PC-3 (cell line): ENCODE measurements at regions not wholly inside any gene's neighbourhood (a gene's known extent, or its start where the extent isn't known, plus 50 kb on each side); places are given as distances from the start of the nearest gene placed in this dataset.

Source experiments
- ATAC-seq: fragments of 200-7000 bp; cut with Tn5 transposase; 2 replicates; pipeline ENCODE4 v1.9.1; 2020; ENCODE audit warnings: mild to moderate bottlenecking, moderate library complexity
- BruUV-seq: library from RNA; stranded (reverse); fragments of 400-500 nt; replicated peaks from 2 replicates; lab custom pipeline; 2021; lab: Mats Ljungman, UMichigan
- CTCF ChIA-PET: fragments of 300-600 bp; sonication (Branson Sonifier 250); formaldehyde crosslinking; loops from one replicate; lab custom pipeline; 2022; ENCODE audit warnings: antibody characterized with exemption; lab: Charles Lee
- POLR2A ChIA-PET: fragments of 300-600 bp; sonication (Branson Sonifier 250); formaldehyde crosslinking; loops from one replicate; lab custom pipeline; 2022; ENCODE audit warnings: antibody characterized with exemption; ENCODE audit not compliant: unreplicated experiment; lab: Charles Lee
- DNase-seq: peaks from one replicate; pipeline ENCODE4 v3.0.0-alpha.2; 2015
- H2AFZ ChIP-seq: fragments of 300-600 bp; sonication (generic); 2 replicates; pipeline ENCODE4 v1.6.0; 2016; ENCODE audit warnings: antibody characterized with exemption, low read length
- H3F3A ChIP-seq: fragments of 300-600 bp; sonication (generic); one replicate; pipeline ENCODE4 v1.6.0; 2017; ENCODE audit warnings: antibody characterized with exemption, low read length, control low read depth, mild to moderate bottlenecking; ENCODE audit not compliant: unreplicated experiment
- H3K27ac ChIP-seq: fragments of 300-600 bp; sonication (generic); 2 replicates; pipeline ENCODE4 v1.5.1; 2016; ENCODE audit warnings: mild to moderate bottlenecking, low read length
- H3K27me3 ChIP-seq: fragments of 300-600 bp; sonication (generic); 2 replicates; pipeline ENCODE4 v1.6.1; 2016; ENCODE audit warnings: low read length, mixed read lengths
- H3K36me3 ChIP-seq: fragments of 300-600 bp; sonication (generic); 2 replicates; pipeline ENCODE4 v1.6.1; 2016; ENCODE audit warnings: low read depth, mixed run types, low read length, mixed read lengths
- H3K4me1 ChIP-seq: fragments of 300-600 bp; sonication (generic); 2 replicates; pipeline ENCODE4 v1.5.1; 2016; ENCODE audit warnings: low read length; ENCODE audit not compliant: insufficient read depth
- H3K4me2 ChIP-seq: fragments of 300-600 bp; sonication (generic); 2 replicates; pipeline ENCODE4 v1.6.0; 2016; ENCODE audit warnings: low read length
- H3K4me3 ChIP-seq: fragments of 300-600 bp; sonication (generic); 2 replicates; pipeline ENCODE4 v1.5.1; 2016; ENCODE audit warnings: mild to moderate bottlenecking, low read length, mixed read lengths
- H3K79me2 ChIP-seq: fragments of 300-600 bp; sonication (generic); 2 replicates; pipeline ENCODE4 v1.6.1; 2017; ENCODE audit warnings: low read length, mixed read lengths
- H3K9ac ChIP-seq: fragments of 300-600 bp; sonication (generic); 2 replicates; pipeline ENCODE4 v1.6.0; 2016; ENCODE audit warnings: mild to moderate bottlenecking, low read length
- H3K9me2 ChIP-seq: fragments of 300-600 bp; sonication (generic); replicated peaks from 2 replicates; pipeline ENCODE4 v1.6.1; 2016; ENCODE audit warnings: mixed run types, low read length, mixed read lengths
- H3K9me3 ChIP-seq: fragments of 300-600 bp; sonication (generic); 2 replicates; pipeline ENCODE4 v1.6.1; 2016; ENCODE audit warnings: low read length, mixed read lengths
- H4K20me1 ChIP-seq: fragments of 300-600 bp; sonication (generic); 2 replicates; pipeline ENCODE4 v1.6.1; 2016; ENCODE audit warnings: low read length, mixed read lengths
- EZH2 ChIP-seq: fragments of 300-600 bp; sonication (generic); IDR thresholded peaks from one replicate; pipeline ENCODE4 v1.6.1; 2017; ENCODE audit warnings: antibody characterized with exemption, mild to moderate bottlenecking, low read length; ENCODE audit not compliant: unreplicated experiment
- EZH2phosphoT487 ChIP-seq: fragments of 300-600 bp; sonication (generic); IDR thresholded peaks from 2 replicates; pipeline ENCODE4 v1.6.1; 2018; ENCODE audit warnings: mild to moderate bottlenecking, antibody characterized with exemption, low read length, borderline replicate concordance
- intact Hi-C: fragments of 100-400 bp; cut with micrococcal nuclease; formaldehyde crosslinking; loops from 2 replicates; pipeline ENCODE4 v1.9.0; 2023
- TF ChIP-seq, protein P1 (sequence below): fragments of 300-600 bp; sonication (generic); conservative IDR thresholded peaks from 2 replicates; pipeline ENCODE4 v1.5.1; 2017; ENCODE audit warnings: antibody characterized with exemption, low read depth, mild to moderate bottlenecking, low read length

DNA sequence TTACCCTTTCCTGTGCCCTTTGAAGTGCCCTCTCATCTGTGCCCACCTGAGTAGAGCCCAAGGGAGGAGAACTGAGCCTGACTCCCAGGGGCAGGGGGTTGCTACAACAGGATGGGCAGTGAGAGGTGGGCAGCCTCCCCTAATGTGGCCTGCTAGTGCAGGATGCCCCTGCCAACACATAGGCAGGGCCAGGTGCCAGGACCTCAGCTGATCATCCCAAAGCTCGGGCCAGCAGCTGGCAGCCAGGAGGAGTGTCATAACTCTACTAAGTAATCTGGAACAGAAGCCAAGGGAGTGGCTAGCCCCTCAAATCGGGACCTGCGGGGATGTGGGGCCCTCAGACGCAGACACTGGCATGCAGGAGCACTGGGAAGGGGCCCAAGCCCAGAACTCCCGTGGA is 208.8 kb upstream of the RAB4A start:
- intact Hi-C loops, result no loop called here
- Histone ChIP-seq H3K79me2 (no peaks in the 10 kb centered on the region), H2AFZ (no peak overlapping the region), H3K4me1 (no peaks in the 10 kb centered on the region), H4K20me1 (no peaks in the 10 kb centered on the region), H3K27ac (no peak overlapping the region), H3K27me3 (peaks cover 96% of the 10 kb centered on the region), H3K4me3 (no peak overlapping the region), H3K36me3 (no peaks in the 10 kb centered on the region), H3K4me2 (no peak overlapping the region), H3K9me2 (no peaks in the 10 kb centered on the region), H3K9me3 (no peaks in the 10 kb centered on the region), H3F3A (no peaks in the 10 kb centered on the region), H3K9ac (no peak overlapping the region)
- no peak for TF ChIP-seq EZH2phosphoT487
- no peak for TF ChIP-seq EZH2
- TF ChIP-seq, protein P1, sequence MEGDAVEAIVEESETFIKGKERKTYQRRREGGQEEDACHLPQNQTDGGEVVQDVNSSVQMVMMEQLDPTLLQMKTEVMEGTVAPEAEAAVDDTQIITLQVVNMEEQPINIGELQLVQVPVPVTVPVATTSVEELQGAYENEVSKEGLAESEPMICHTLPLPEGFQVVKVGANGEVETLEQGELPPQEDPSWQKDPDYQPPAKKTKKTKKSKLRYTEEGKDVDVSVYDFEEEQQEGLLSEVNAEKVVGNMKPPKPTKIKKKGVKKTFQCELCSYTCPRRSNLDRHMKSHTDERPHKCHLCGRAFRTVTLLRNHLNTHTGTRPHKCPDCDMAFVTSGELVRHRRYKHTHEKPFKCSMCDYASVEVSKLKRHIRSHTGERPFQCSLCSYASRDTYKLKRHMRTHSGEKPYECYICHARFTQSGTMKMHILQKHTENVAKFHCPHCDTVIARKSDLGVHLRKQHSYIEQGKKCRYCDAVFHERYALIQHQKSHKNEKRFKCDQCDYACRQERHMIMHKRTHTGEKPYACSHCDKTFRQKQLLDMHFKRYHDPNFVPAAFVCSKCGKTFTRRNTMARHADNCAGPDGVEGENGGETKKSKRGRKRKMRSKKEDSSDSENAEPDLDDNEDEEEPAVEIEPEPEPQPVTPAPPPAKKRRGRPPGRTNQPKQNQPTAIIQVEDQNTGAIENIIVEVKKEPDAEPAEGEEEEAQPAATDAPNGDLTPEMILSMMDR, result no peak
- ChIA-PET POLR2A (no interaction called here), CTCF (no interaction called here)
- ATAC-seq (no peak), DNase-seq (no peak)
- BruUV-seq, result no TSS peak

DNA sequence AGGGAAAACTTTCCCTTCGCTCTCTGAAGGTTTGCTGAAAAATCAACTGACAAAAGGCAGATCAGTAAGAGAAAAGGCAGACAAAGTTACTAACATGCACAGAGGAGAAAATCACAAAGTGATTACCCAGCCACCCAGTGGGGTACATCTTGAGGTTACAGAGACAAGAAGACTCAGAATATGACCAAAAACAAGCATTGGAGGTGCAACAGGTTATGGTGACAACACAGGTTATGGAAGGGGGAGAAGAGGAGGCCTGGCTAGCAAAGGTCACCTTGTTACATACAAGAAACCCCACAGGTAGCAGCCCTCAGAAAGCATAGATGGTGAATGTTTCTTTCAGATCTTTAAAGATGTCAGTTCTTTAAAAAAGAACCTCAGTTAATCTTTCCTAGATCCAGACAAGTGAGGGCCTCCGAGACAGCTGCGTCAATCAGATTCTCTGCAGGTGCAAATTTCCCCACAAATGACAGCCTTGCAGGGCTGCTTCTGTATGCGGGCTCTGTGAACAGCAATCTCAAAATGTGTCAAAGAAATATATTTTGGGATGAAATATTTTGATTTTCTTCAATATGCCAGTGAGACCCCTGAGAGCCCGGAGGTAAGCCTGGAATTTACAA is 207.6 kb upstream of the RAB4A start:
- POLR2A ChIA-PET, result no interaction called here

More for the DNA sequence above, 207.6 kb upstream of the RAB4A start:
- DNase-seq (no peak), ATAC-seq (no peak)
- H3K9ac ChIP-seq, result no peak overlapping the region
- intact Hi-C loops, result no loop called here
- no peak overlapping the region for H3K4me2 ChIP-seq
- no peaks in the 10 kb centered on the region for H3K4me1 ChIP-seq
- H3F3A ChIP-seq, result no peaks in the 10 kb centered on the region
- H4K20me1 ChIP-seq, result no peaks in the 10 kb centered on the region
- H3K9me2 ChIP-seq, result no peaks in the 10 kb centered on the region
- peaks cover 96% of the 10 kb centered on the region for H3K27me3 ChIP-seq
- TF ChIP-seq EZH2phosphoT487, result no peak
- TF ChIP-seq, protein P1, result no peak
- TF ChIP-seq EZH2, result no peak
- H3K79me2 ChIP-seq, result no peaks in the 10 kb centered on the region
- no peaks in the 10 kb centered on the region for H3K36me3 ChIP-seq
- H3K9me3 ChIP-seq, result no peaks in the 10 kb centered on the region
- H3K4me3 ChIP-seq, result no peak overlapping the region
- no peak overlapping the region for H3K27ac ChIP-seq
- no peak overlapping the region for H2AFZ ChIP-seq
- no TSS peak for BruUV-seq
- CTCF ChIA-PET, result no interaction called here
